Activated CD8-positive, alpha-beta memory T cell treated with anti-CD3 and anti-CD28 coated beads for 1 hour (primary cell): ENCODE measurements at regions not wholly inside any gene's neighbourhood (a gene's known extent, or its start where the extent isn't known, plus 50 kb on each side); places are given as distances from the start of the nearest gene placed in this dataset.
"Not testable (repeated sequence)": the region's sequence is repeated elsewhere in the genome, so short reads cannot be mapped to it uniquely, and the experiment has no call there.

Experiments used
- DNase-seq, 2 donors: peaks; one replicate each; pipeline ENCODE4 v3.0.0-alpha.2; 2020; ENCODE audit warnings: low read depth in 1 of 2; ENCODE audit errors: extremely low read depth in 1 of 2

DNA sequence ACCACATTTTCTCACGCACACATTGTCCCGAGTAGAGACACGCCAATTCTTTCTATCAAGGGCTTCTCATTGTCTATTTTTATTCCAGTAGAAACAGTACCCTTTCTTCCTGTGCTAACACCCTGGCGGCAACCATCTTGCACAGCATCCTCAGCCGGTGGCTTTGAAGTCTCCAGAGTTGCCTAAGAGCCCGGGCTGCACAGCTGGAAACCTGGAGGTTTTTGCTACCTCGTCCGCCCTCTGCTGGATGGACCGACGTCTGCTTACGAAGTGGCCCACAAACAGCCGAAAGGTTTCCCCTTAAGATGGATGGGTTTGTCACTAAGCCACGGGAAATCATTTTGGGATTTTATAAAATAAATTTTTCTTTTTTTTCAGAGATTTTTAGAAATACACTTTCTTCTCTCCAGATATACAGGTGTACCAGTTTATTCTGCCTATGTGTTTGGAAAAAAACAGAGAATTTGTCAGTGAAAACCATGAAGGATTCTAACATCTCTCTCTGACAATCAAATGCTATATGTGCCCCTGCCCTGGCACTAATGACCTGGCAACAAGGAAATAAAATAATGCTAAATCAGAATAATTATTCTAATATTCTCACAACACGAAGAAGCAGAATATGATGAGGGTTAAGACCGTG is 81.8 kb upstream of the FAM204A start:
- peak; percentile 5 to 27 for DNase-seq

DNA sequence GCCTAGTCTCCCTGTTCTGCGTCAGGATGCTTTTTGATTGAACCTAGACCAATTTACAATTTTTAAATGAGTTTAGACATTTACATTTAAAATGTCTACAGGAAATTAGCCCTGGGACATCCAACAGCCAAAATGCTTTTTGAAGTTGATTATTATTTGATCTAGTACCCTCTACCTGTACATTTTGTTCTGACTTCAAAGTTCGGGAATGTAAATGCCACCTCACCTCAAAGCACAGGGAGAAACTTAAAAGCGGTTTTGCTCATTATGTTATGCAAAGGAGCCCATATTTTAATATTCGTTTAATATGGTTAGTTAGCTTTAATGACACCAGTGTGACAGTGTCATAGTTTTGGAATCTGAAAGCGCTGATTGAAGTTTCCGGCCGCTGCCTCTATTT is 80.1 kb upstream of the FAM204A start:
- DNase-seq: no peak

DNA sequence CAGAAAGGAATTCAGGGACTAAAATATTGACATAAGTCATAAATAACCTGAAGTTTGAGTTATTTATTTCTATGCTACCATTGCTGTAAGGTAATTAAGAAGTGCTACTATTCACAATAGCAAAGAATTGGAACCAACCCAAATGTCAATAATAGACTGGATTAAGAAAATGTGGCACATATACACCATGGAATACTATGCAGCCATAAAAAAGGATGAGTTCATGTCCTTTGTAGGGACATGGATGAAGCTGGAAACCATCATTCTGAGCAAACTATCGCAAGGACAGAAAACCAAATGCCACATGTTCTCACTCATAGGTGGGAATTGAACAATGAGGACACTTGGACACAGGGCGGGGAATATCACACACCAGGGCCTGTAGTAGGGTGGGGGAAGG is 77.9 kb upstream of the FAM204A start:
- not testable (repeated sequence) for DNase-seq

DNA sequence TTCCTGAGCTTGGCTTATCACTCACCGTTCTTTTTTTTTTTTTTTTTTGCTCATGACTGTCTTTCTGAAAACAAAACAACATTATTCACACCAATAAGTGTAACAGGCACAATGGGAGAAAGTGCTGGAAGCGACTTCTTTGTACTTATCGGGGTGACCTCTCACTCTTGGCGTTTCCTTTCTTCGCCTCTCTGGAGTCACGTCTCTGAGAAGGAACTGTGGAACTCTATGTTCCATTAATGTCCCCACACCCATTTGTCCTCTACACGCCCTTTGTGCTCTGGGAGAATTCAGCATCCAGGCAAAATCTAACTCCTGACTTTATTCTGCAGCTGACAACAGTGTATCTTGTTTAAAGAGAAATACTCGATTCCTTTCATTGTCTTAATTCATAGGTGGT is 70.8 kb upstream of the FAM204A start:
- DNase-seq: no peak

DNA sequence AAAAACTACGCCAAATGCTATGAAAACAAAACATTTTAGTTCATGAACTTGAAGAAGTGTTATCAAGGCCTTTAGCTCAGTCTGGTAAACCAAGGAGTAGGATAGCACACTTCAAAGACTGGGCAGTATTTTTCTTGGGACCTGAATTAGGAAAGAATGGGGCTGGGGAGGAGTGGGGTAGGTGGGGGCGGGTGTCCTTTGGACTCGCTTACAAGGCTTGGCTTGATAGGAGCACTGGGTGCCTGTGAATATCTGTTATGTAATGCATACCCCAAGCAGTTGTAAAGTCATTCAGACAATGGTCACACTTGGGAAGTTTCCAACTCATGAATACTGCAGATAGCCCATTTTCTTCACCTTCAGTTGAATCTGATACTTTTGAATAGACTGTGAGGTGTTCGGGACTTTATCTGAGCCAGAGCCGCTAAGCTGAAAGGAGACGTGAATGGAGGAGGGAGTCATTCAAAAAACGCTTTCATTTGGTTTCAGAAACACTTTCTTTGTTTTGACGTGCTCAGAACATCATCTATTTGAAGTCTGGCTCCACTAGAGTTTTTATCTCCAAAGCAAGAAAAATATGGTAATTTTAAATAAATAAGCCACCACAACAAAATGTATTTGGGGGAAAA is 70.1 kb upstream of the FAM204A start:
- DNase-seq: no peak

DNA sequence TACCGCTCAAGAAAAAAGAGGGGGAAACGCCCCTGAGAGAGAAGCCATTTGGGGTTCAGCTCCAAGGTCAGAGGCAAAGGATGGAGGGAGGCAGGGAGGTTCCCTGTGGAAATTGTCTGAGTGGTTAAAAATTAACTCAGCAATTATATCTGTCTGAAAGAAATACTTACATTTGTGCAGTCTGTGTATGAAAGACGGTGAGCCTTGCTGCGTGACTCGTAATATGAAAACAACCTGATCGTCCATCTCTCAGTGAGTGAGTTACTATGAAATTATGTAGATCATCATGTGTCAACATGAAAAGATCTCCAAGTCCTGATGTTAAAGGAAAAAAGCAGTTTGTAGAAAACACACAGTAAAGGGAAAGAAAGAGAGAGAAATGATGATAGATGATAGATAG is 67.2 kb upstream of the FAM204A start:
- DNase-seq: no peak

DNA sequence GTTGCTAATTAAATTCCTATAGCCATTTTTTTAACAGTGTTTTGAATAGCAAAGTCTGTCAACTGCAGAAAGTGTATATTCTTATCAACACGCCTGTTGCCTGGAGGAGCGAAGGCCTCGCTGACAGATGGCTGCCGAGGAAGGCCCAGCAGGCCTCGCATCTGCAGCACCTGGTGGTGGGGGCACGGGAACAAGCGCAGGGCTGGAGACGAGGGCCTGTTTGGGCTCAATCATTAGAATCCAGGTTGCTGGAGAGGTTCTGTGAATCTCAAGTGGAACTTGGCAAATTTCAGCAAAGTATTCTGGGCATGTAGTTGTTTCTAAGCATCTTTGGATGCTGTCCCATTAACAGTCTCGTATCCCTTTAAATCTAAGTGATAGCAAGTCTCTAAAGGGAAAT is 66.1 kb upstream of the FAM204A start:
- no peak for DNase-seq

DNA sequence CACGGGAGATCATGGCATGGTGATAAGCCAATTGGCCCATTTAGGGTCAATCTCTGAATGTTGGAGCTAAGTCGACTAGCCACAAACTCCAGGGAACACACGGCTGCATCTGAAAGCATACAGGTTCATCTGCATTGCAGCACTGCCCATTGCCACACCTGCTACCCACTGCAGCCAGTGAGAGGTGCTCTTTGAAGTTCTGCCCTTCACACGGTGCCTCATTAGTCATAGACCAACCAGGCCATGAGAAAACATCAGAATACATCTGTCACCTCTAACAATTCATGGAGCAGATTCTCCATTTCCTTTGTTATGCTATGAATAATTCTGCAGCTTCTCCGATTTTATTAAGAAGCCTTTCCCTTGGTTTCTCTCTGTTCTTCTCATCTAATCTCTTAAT is 65.7 kb upstream of the FAM204A start:
- no peak for DNase-seq

DNA sequence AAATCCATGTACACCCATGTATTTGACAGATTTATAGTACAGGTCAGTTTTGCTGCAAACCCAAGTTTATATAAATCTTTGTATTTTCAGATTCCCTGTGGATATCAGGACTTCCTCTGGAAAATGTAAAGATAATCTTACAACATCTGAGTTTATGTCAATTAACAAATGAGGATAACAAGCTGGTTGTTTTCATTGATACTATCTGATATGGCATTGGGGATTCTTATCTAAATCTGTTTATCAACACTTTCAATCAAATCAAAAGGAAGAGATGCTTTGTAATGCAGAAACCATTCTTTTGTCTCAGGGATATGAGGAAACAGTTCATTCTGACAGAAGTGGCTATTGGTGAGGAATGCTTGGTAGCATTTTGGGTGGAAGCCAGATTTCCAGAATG is 64.9 kb upstream of the FAM204A start:
- no peak for DNase-seq

DNA sequence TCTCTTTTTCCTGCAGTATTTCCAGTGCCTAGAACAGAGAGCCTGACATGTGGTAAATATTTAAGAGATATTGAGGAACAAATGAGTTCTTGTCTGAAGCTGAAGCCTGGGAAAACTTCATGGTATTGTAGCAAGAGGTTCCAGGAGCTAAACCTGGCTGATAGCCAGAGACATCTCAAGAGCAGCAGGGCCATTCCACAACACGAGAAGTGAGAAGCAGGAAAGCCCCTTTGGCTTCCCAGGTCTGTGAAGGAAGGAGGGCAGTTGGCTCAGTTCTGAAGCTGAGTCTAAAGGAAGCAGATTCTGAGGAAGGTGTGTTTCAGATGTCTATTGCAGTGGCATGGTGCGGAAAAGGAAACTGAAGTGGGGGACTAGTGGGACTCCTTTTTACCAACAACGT is 63.8 kb upstream of the FAM204A start:
- DNase-seq: no peak

DNA sequence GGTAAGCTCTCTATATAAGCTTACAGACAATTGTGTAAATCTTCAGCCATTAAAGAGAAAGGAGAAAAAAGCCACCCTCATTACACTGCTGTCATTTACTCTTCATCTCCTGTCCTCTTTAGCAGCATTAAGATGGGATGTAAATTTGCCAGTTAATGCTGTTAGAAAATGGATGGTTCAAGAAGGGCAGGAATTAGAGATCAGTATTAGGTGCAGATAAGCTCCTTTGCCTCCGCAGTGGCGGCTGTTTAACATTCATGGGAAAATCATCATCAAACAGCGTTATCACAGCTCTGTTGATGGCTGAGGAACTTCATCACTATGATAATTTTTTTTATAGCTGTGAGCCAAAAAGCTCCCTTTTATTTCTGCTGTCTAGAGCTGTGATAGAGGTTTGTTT is 61.8 kb upstream of the FAM204A start:
- no peak for DNase-seq

DNA sequence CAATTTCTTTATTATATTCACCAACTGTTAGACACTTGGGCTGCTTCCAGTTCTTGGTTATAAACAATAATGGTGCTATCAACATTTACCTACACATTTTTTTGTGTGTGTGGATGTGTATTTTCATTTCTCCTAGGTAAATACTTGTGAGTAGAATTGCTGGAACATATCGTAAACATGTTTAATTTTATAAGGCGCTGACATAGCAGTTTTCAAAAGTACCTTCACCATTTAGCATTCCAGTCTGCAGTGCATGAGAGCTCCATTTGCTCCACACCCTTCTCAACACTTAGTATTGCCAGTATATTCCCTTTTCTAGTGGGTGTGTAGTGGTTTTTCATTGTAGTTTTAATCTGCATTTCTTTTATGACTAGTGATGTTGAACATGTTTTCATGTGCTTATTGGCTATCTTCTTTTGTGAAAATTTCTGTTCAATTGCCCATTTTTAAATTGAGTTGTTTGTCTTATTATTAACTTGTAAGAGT is 59.6 kb upstream of the FAM204A start:
- no peak for DNase-seq

DNA sequence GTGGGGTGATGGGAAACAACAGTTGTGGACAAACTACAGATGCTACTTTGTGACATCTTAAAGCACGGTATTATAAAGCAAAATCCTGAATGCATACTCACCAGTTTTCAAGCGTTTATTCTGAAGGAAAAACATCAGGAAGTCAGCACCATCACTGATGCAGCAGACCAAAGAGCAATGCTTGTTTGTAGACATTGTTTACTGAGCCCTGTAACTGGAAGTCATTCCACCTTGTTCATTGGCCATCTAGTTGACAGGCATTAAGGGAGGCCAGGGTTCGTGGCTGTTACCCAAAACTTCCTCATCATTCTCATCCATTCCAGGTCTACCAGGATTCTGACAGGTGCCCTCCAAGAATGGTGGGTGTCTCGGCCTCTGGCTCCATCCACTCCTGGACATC is 55.3 kb upstream of the FAM204A start:
- DNase-seq: no peak

DNA sequence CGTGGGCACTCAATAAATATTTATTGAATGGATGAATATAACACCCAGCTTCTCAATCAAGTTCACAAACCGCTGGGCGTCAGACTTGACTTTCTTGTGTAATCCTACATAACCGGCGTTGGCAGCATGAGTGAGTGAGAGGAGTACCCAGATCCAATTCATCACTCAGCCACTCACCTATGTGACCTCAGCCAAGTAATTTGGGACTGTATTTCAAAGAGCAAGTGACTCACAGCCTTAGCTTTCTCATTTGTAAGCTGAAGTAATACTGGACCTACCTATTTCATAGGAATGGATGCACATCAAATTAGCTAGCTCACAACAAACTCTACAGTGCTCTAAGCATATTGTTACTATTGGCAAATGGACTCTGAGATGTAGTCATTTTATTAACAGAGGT is 53.8 kb upstream of the FAM204A start:
- no peak for DNase-seq

DNA sequence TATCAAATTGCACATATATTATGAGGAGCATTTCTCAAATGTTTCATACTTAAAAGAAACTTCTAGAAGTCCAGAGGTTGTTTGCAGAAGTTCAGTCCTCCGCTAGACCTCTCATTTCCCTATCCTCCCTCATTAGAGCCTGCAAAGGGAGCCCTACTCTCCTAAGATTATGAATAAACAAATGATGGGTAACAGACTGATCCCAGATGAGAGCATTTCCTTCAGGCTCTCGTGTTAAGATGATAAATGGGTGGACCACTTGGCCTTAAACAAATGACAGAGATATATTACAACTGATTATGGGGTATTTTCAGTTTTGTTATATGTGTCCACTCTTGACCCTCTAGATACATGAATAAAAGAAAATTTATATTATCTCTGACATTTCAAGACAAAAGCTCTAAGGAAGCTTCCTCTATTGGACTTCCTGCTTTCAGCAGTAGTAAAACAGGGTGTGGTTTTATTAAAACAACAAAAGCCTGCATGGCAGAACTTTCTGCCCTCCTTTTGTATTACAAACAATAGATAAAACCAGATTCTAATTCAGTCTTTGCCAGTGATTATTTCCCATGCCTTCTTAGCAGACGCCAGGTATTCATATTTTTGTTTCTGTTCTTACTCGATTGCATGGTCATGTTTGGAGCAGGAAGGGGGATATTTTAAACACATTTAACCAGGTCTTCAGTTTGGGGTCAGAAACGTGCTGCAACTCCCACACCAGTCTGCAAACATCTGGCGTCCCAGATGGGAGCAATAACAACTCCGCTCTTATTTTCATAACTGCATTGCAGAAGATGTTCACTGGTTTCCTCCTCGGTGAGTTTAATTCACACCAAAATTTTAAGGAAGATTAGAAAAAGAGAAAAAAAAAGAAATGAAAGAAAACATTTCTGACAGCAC is 52.4 kb upstream of the FAM204A start:
- DNase-seq: no peak

DNA sequence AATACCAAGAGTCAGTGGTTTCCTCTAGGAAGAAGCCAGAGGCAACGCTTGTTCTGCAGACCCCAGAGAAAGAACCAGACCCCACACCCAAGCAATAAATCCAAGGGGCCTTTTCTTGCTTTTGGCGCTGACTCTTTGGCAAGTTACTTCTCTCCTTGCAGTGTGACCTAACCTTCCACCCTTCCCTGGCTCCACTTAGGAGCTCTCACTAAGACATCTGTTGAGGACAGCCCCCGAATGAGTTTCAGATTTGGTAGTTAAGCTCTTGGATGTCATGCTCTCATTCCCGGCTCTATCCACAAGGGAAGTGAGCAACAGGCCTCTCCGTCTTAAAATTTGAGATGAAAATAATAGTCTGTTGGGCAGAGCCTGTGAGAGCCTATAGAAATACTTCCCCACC is 50.6 kb upstream of the FAM204A start:
- no peak for DNase-seq
